GM12892 (cell line): ENCODE measurements at regions not wholly inside any gene's neighbourhood (a gene's known extent, or its start where the extent isn't known, plus 50 kb on each side); places are given as distances from the start of the nearest gene placed in this dataset.
"Not testable (repeated sequence)": the region's sequence is repeated elsewhere in the genome, so short reads cannot be mapped to it uniquely, and the experiment has no call there.

Experiments
- DNase-seq: peaks from one replicate; pipeline ENCODE4 v3.0.0; 2011; ENCODE audit not compliant: insufficient read length
- FAIRE-seq: peaks from 2 replicates; lab custom pipeline; 2011; peaks lifted over from hg19 to GRCh38; lab: Jason Lieb, UNC
- POLR2A ChIP-seq: IDR thresholded peaks from 2 replicates; pipeline ENCODE4 v1.6.1; 2011; ENCODE audit warnings: low read depth, low read length, control low read depth
- POLR2AphosphoS5 ChIP-seq: IDR thresholded peaks from 2 replicates; pipeline ENCODE4 v1.6.1; 2011; ENCODE audit warnings: low read depth, low read length, control low read depth
- TAF1 ChIP-seq: IDR thresholded peaks from 2 replicates; pipeline ENCODE4 v1.6.1; 2011; ENCODE audit warnings: low read depth, mild to moderate bottlenecking, control low read depth, low read length, borderline replicate concordance

- TF ChIP-seq POLR2A (no peak), POLR2AphosphoS5 (no peak)
- FAIRE-seq (no peak), DNase-seq (no peak)
Observed at GRCh38 chr10:125235093-125236069, 75.0 kb upstream of the CTBP2 start.

GRCh38 chr10:125234576-125234975, 74.2 kb upstream of the CTBP2 start:
- not testable (repeated sequence) for DNase-seq, FAIRE-seq

GRCh38 chr10:125233726-125234125, 73.4 kb upstream of the CTBP2 start:
- TF ChIP-seq TAF1, result no peak
- TF ChIP-seq POLR2A, result no peak
- no peak for TF ChIP-seq POLR2AphosphoS5
- DNase-seq, result no peak
- FAIRE-seq, result no peak

GRCh38 chr10:125232841-125233240, 72.5 kb upstream of the CTBP2 start:
- DNase-seq (no peak), FAIRE-seq (no peak)
- no peak for TF ChIP-seq TAF1
- no peak for TF ChIP-seq POLR2AphosphoS5

GRCh38 chr10:125231813-125232475, 71.6 kb upstream of the CTBP2 start:
- DNase-seq (no peak), FAIRE-seq (no peak)
- TF ChIP-seq POLR2A (no peak), TAF1 (no peak), POLR2AphosphoS5 (no peak)

GRCh38 chr10:125231116-125231812, 70.9 kb upstream of the CTBP2 start:
- TF ChIP-seq POLR2A (no peak), POLR2AphosphoS5 (no peak), TAF1 (no peak)
- FAIRE-seq (no peak), DNase-seq (no peak)

- DNase-seq (no peak), FAIRE-seq (no peak)
- TF ChIP-seq TAF1 (no peak), POLR2AphosphoS5 (no peak), POLR2A (no peak)
Observed at GRCh38 chr10:125230251-125230650, 69.9 kb upstream of the CTBP2 start.

- FAIRE-seq, DNase-seq: not testable (repeated sequence)
Observed at GRCh38 chr10:125228245-125228940, 68.0 kb upstream of the CTBP2 start.

GRCh38 chr10:125227546-125227945, 67.2 kb upstream of the CTBP2 start:
- no peak for DNase-seq
- no peak for FAIRE-seq
- no peak for TF ChIP-seq TAF1
- TF ChIP-seq POLR2A, result no peak
- no peak for TF ChIP-seq POLR2AphosphoS5

- DNase-seq (no peak), FAIRE-seq (no peak)
- TF ChIP-seq POLR2AphosphoS5 (no peak), POLR2A (no peak), TAF1 (no peak)
Observed at GRCh38 chr10:125226823-125227222, 66.5 kb upstream of the CTBP2 start.

GRCh38 chr10:125226005-125226404, 65.6 kb upstream of the CTBP2 start:
- FAIRE-seq (no peak), DNase-seq (no peak)
- no peak for TF ChIP-seq POLR2AphosphoS5
- TF ChIP-seq POLR2A, result no peak
- no peak for TF ChIP-seq TAF1
